ENCODE measurements at regions not wholly inside any gene's neighbourhood (a gene's known extent, or its start where the extent isn't known, plus 50 kb on each side); places are given as distances from the start of the nearest gene placed in this dataset.

DNA sequence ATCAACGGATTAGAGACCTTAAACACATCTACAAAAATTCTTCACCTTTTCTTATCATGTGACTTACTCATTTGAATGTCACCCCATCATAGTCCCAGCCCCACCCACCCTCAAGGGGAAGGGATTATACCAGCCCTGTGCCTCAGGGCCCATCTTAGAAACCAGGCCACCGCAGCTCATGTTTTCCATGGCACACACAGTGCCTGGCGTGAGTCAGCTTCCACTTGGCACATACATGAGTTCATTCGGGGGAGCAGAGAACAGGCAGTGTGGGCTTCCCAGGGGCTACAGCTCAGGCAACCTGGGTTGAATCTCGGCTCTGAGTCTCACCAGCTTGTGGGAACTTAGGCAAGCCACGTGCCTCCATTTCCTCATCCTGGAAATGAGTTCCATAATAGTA, 310.6 kb downstream of the NPHP4 start:
- TF ChIP-seq, protein P1, sequence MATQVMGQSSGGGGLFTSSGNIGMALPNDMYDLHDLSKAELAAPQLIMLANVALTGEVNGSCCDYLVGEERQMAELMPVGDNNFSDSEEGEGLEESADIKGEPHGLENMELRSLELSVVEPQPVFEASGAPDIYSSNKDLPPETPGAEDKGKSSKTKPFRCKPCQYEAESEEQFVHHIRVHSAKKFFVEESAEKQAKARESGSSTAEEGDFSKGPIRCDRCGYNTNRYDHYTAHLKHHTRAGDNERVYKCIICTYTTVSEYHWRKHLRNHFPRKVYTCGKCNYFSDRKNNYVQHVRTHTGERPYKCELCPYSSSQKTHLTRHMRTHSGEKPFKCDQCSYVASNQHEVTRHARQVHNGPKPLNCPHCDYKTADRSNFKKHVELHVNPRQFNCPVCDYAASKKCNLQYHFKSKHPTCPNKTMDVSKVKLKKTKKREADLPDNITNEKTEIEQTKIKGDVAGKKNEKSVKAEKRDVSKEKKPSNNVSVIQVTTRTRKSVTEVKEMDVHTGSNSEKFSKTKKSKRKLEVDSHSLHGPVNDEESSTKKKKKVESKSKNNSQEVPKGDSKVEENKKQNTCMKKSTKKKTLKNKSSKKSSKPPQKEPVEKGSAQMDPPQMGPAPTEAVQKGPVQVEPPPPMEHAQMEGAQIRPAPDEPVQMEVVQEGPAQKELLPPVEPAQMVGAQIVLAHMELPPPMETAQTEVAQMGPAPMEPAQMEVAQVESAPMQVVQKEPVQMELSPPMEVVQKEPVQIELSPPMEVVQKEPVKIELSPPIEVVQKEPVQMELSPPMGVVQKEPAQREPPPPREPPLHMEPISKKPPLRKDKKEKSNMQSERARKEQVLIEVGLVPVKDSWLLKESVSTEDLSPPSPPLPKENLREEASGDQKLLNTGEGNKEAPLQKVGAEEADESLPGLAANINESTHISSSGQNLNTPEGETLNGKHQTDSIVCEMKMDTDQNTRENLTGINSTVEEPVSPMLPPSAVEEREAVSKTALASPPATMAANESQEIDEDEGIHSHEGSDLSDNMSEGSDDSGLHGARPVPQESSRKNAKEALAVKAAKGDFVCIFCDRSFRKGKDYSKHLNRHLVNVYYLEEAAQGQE (IDR thresholded peaks at IDR 0.05; ENCODE audit: low read depth) = no peak
- TF ChIP-seq ZBTB7A (IDR thresholded peaks at IDR 0.05; ENCODE audit: low read depth) = no peak
- TF ChIP-seq CEBPB (IDR thresholded peaks at IDR 0.05) = no peak

All from Ishikawa (cell line).